ENCODE measurements at regions not wholly inside any gene's neighbourhood (a gene's known extent, or its start where the extent isn't known, plus 50 kb on each side); places are given as distances from the start of the nearest gene placed in this dataset.

DNA sequence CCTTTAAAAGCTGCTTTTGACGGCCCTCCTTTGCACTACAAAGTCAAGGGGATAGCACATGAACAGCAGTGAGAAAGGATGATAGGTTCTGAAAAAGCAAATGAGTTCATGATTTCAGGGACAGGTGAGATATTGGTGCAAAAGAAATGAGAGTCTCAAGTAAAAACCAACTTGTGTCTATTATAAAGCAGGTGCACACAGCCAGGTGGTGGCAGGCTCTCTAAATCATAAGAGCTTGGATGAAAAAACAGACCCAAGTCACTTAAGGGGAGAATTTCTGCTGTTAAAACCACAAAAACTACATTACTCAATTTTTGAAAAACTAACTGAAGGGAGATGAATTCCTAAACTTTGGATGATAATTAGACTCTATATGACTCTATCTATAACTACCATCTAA lies 201.5 kb downstream of the SP3 start:
- H3K27ac ChIP-seq (ENCODE audit: low read length): no peak overlapping the region
- H3K9me3 ChIP-seq (ENCODE audit: low read length): no peaks in the 10 kb centered on the region
- H3K9me2 ChIP-seq (replicated peaks; ENCODE audit: insufficient read depth, low read length): no peaks in the 10 kb centered on the region
- H2AFZ ChIP-seq (ENCODE audit: low read length): no peak overlapping the region
- H3K9ac ChIP-seq (ENCODE audit: low read length): no peak overlapping the region
- H3K79me2 ChIP-seq (ENCODE audit: low read length): no peaks in the 10 kb centered on the region
- H4K20me1 ChIP-seq (ENCODE audit: insufficient read depth, low read depth, low read length): no peaks in the 10 kb centered on the region
- no peak for DNase-seq
- no peak overlapping the region for H3K4me3 ChIP-seq (ENCODE audit: low read length)
- H3K36me3 ChIP-seq (ENCODE audit: insufficient read depth, low read length): no peaks in the 10 kb centered on the region
- H3K27me3 ChIP-seq (ENCODE audit: low read length): no peaks in the 10 kb centered on the region
- H3K4me2 ChIP-seq (ENCODE audit: low read depth, low read length, poor library complexity, severe bottlenecking): no peak overlapping the region
- no peaks in the 10 kb centered on the region; the same call in 1 of the 2 replicates for H3K4me1 ChIP-seq (ENCODE audit: low read length)

DNA sequence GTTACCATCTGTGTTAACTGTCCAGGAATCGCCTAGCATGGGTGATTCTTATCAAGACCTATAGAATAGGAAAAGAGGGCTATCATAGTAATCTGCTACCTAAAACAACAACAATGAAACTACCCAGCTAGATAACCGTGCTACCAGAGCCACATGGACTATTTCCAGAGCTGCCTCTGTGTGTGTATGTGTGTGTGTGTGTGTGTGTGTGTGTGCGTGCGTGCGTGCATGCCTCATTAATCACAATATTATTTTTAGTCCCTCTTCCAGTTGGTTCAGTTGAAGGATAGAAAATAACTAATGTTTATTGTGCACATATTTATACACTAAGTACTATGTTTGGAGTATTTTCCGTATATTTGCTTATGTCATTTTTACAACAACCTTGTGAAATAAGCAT lies 201.1 kb downstream of the SP3 start:
- DNase-seq: no peak
- no peak overlapping the region for H2AFZ ChIP-seq (ENCODE audit: low read length)
- H3K4me2 ChIP-seq (ENCODE audit: low read depth, low read length, poor library complexity, severe bottlenecking): no peak overlapping the region
- H3K9ac ChIP-seq (ENCODE audit: low read length): no peak overlapping the region
- H4K20me1 ChIP-seq (ENCODE audit: insufficient read depth, low read depth, low read length): no peaks in the 10 kb centered on the region
- no peaks in the 10 kb centered on the region for H3K9me2 ChIP-seq (replicated peaks; ENCODE audit: insufficient read depth, low read length)
- H3K36me3 ChIP-seq (ENCODE audit: insufficient read depth, low read length): no peaks in the 10 kb centered on the region
- no peak overlapping the region for H3K4me3 ChIP-seq (ENCODE audit: low read length)
- no peaks in the 10 kb centered on the region for H3K79me2 ChIP-seq (ENCODE audit: low read length)
- H3K27ac ChIP-seq (ENCODE audit: low read length): no peak overlapping the region
- H3K9me3 ChIP-seq (ENCODE audit: low read length): no peaks in the 10 kb centered on the region
- H3K27me3 ChIP-seq (ENCODE audit: low read length): no peaks in the 10 kb centered on the region
- peaks cover 4% of the 10 kb centered on the region for H3K4me1 ChIP-seq (ENCODE audit: low read length)

DNA sequence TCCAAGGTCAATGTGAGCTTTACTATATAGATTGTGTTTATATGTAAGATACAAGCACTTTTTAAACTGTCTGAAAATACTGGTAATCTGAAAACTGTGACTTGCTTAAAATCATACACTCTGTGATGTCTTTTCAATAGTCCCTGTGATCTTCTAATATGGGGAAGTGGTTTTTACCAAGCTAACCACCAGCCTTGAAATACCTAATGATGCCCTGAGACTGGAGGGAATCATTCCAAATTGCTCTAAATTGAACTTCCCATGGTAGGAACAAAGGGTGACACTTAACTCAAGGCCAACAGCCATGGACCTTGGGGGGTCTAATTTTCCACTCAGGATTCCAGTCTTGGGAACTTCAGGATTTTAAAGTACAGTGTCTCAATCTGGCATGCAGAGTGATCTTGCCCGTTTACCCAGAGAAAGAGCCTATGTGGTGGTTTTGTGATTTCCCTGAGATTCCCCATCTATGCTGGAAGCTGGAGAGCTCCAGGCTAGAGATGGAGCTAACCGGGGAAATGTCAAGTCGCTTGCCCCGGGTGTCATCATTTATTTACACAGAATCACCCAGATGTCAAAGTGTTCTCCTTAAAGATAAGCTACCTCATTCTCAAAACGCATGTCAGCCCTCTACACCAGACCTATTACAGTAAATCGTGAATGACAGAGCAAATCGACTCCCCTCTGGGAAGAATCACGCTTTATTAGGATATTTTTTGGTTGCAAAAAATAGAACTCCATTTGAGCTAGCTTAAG lies 198.5 kb downstream of the SP3 start:
- no peaks in the 10 kb centered on the region for H3K9me3 ChIP-seq (ENCODE audit: low read length)
- peaks cover 6% of the 10 kb centered on the region for H3K4me1 ChIP-seq (ENCODE audit: low read length)

DNA sequence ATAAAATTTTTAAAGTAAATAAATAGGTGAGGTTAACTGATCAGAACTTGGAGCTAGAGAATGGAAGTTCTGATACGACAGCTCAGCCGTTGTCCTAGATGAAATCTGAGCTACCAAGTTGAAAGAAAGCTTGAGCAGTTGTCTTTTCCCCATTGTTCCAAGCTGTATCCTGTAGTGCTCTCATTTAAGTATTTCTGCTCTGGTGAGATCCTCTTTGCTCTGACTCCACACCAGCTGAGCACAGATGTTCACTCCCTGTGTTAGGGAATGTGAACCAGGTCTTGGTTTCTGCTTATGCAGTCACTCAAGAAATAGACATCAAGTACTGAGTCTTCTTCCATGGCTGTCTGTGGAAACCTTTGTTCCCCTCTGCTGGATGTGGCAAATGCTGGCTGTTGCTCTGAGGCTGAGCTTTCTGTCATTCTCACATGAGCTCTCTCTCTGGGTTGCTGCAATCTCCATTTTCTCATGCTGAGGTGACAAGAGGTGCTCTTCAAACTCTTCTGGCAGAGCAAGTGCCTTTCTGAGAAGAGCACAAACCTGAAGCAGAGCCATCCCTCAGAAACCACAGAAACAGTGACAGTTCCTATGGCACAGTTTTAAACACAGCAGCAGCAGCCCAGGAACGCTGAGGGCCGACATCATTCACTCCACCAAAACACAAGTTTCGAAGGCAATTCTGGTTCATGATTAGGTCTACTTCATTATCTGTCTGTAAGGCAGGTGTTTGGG lies 194.1 kb downstream of the SP3 start:
- Histone ChIP-seq H3K27me3 (ENCODE audit: low read length) (no peaks in the 10 kb centered on the region), H3K9me2 (replicated peaks; ENCODE audit: insufficient read depth, low read length) (no peaks in the 10 kb centered on the region), H4K20me1 (ENCODE audit: insufficient read depth, low read depth, low read length) (no peaks in the 10 kb centered on the region), H3K4me2 (ENCODE audit: low read depth, low read length, poor library complexity, severe bottlenecking) (no peak overlapping the region), H3K79me2 (ENCODE audit: low read length) (no peaks in the 10 kb centered on the region), H3K9me3 (ENCODE audit: low read length) (no peaks in the 10 kb centered on the region), H3K36me3 (ENCODE audit: insufficient read depth, low read length) (no peaks in the 10 kb centered on the region), H3K4me3 (ENCODE audit: low read length) (no peak overlapping the region), H3K4me1 (ENCODE audit: low read length) (peaks cover 6% of the 10 kb centered on the region), H2AFZ (ENCODE audit: low read length) (no peak overlapping the region), H3K27ac (ENCODE audit: low read length) (no peak overlapping the region), H3K9ac (ENCODE audit: low read length) (no peak overlapping the region)
- no peak for DNase-seq

More for the DNA sequence above, 198.5 kb downstream of the SP3 start:
- Histone ChIP-seq H2AFZ (ENCODE audit: low read length) (no peak overlapping the region), H3K79me2 (ENCODE audit: low read length) (no peaks in the 10 kb centered on the region), H3K27me3 (ENCODE audit: low read length) (no peaks in the 10 kb centered on the region), H3K9ac (ENCODE audit: low read length) (no peak overlapping the region), H3K4me3 (ENCODE audit: low read length) (no peak overlapping the region), H3K9me2 (replicated peaks; ENCODE audit: insufficient read depth, low read length) (no peaks in the 10 kb centered on the region), H4K20me1 (ENCODE audit: insufficient read depth, low read depth, low read length) (no peaks in the 10 kb centered on the region), H3K27ac (ENCODE audit: low read length) (no peak overlapping the region), H3K36me3 (ENCODE audit: insufficient read depth, low read length) (no peaks in the 10 kb centered on the region), H3K4me2 (ENCODE audit: low read depth, low read length, poor library complexity, severe bottlenecking) (no peak overlapping the region)
- DNase-seq: no peak

DNA sequence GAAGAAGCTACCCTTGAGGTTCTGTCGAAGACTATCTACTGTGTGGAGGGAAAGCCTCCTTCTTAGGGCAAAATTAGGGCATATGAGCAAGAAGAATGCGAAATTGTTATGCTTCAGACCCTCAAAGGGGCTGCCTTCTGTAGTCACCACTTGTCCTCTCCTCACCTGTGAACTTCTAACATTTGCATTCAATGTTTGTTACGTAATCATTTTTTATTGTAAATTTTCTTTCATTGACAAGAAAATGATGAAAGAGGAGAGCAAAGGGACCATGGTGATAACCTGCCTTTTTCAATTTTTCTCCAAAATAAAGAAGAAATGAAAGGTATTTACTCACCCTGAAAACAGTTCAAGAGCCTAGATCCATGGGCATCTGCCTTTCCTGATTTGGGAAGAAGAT lies 193.0 kb downstream of the SP3 start:
- Histone ChIP-seq H3K27ac (ENCODE audit: low read length) (no peak overlapping the region), H3K4me1 (ENCODE audit: low read length) (peaks cover 6% of the 10 kb centered on the region), H3K27me3 (ENCODE audit: low read length) (no peaks in the 10 kb centered on the region), H3K9ac (ENCODE audit: low read length) (no peak overlapping the region), H4K20me1 (ENCODE audit: insufficient read depth, low read depth, low read length) (no peaks in the 10 kb centered on the region), H3K36me3 (ENCODE audit: insufficient read depth, low read length) (no peaks in the 10 kb centered on the region), H3K9me2 (replicated peaks; ENCODE audit: insufficient read depth, low read length) (no peaks in the 10 kb centered on the region), H3K4me2 (ENCODE audit: low read depth, low read length, poor library complexity, severe bottlenecking) (no peak overlapping the region), H3K9me3 (ENCODE audit: low read length) (no peaks in the 10 kb centered on the region), H2AFZ (ENCODE audit: low read length) (no peak overlapping the region), H3K4me3 (ENCODE audit: low read length) (no peak overlapping the region), H3K79me2 (ENCODE audit: low read length) (no peaks in the 10 kb centered on the region)
- DNase-seq: no peak

DNA sequence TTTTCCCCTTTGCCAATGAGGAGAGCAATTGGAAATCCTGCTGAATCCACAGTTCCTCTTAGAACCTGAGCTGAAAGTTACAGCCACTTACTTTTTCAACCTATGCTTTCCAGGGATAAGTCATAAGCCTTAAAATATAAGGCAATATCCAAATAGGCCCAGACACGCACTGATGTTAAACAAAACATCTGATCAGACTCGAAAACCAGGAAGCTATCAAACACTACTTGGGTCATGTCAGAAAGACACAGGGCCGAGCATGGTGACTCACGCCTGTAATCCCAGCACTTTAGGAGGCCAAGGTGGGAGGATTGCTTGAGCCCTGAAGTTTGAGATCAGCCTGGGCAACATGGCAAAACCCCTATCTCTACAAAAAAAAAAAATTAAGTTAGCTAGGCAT lies 192.1 kb downstream of the SP3 start:
- H3K4me2 ChIP-seq (ENCODE audit: low read depth, low read length, poor library complexity, severe bottlenecking): no peak overlapping the region
- H3K27ac ChIP-seq (ENCODE audit: low read length): no peak overlapping the region

DNA sequence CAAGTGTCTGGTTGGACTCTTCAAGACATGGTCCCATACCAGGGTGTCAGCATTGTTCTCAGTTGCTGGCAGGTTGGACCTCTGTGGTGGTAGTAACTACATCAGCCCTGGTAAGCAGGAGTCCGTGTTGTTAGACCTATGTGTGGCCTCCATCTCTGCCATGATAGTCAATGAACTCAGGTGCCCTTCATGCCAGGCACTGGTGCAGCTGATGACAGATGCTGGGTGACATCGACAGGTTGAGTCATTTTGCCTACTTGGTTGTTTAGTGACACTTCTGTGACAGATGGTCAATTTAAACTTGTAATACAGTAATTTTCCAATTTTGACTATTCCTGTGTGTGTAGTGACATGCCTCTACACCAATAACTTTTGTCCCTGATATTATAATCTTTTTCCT lies 189.7 kb downstream of the SP3 start:
- no peak overlapping the region for H3K4me3 ChIP-seq (ENCODE audit: low read length)
- H3K4me1 ChIP-seq (ENCODE audit: low read length): no peaks in the 10 kb centered on the region
- DNase-seq: no peak

More for the DNA sequence above, 192.1 kb downstream of the SP3 start:
- Histone ChIP-seq H3K4me1 (ENCODE audit: low read length) (peaks cover 6% of the 10 kb centered on the region), H3K4me3 (ENCODE audit: low read length) (no peak overlapping the region), H3K27me3 (ENCODE audit: low read length) (no peaks in the 10 kb centered on the region), H3K9ac (ENCODE audit: low read length) (no peak overlapping the region), H3K79me2 (ENCODE audit: low read length) (no peaks in the 10 kb centered on the region), H3K9me2 (replicated peaks; ENCODE audit: insufficient read depth, low read length) (no peaks in the 10 kb centered on the region), H3K36me3 (ENCODE audit: insufficient read depth, low read length) (no peaks in the 10 kb centered on the region), H4K20me1 (ENCODE audit: insufficient read depth, low read depth, low read length) (no peaks in the 10 kb centered on the region), H2AFZ (ENCODE audit: low read length) (no peak overlapping the region), H3K9me3 (ENCODE audit: low read length) (no peaks in the 10 kb centered on the region)
- no peak for DNase-seq

DNA sequence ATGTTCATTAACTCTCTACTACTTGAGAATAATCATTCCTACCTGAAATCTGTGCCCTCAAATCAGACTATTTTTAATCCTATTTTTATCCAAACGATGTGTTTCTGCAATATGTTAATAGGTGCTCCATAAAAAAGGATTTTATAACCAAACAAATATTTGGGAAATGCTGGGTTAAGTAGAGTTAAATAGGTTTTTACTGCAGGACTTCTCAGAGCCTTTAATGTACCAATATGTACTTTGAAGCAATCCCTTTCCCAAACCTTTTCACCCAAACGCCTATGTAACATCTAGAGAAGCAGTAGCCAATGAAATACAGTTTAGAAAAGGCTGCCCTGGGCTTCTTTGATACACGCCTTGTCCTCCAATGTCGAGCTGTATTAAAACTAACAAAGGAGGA lies 182.5 kb downstream of the SP3 start:
- no peak for DNase-seq
- Histone ChIP-seq H3K36me3 (ENCODE audit: insufficient read depth, low read length) (no peaks in the 10 kb centered on the region), H3K9me2 (replicated peaks; ENCODE audit: insufficient read depth, low read length) (no peaks in the 10 kb centered on the region), H3K27me3 (ENCODE audit: low read length) (no peaks in the 10 kb centered on the region; the same call in 1 of the 2 replicates), H3K4me2 (ENCODE audit: low read depth, low read length, poor library complexity, severe bottlenecking) (no peak overlapping the region), H3K4me1 (ENCODE audit: low read length) (0 out of 2 replicates have a peak, but pooled peaks cover 4% of the 10 kb centered on the region), H4K20me1 (ENCODE audit: insufficient read depth, low read depth, low read length) (no peaks in the 10 kb centered on the region), H3K79me2 (ENCODE audit: low read length) (no peaks in the 10 kb centered on the region), H3K4me3 (ENCODE audit: low read length) (no peak overlapping the region), H2AFZ (ENCODE audit: low read length) (no peak overlapping the region), H3K27ac (ENCODE audit: low read length) (no peak overlapping the region), H3K9me3 (ENCODE audit: low read length) (no peaks in the 10 kb centered on the region), H3K9ac (ENCODE audit: low read length) (no peak overlapping the region)

More for the DNA sequence above, 189.7 kb downstream of the SP3 start:
- Histone ChIP-seq H3K4me2 (ENCODE audit: low read depth, low read length, poor library complexity, severe bottlenecking) (no peak overlapping the region), H4K20me1 (ENCODE audit: insufficient read depth, low read depth, low read length) (no peaks in the 10 kb centered on the region), H3K79me2 (ENCODE audit: low read length) (no peaks in the 10 kb centered on the region), H3K9me2 (replicated peaks; ENCODE audit: insufficient read depth, low read length) (no peaks in the 10 kb centered on the region), H3K9ac (ENCODE audit: low read length) (no peak overlapping the region), H3K27ac (ENCODE audit: low read length) (no peak overlapping the region), H3K9me3 (ENCODE audit: low read length) (no peaks in the 10 kb centered on the region), H3K36me3 (ENCODE audit: insufficient read depth, low read length) (no peaks in the 10 kb centered on the region), H2AFZ (ENCODE audit: low read length) (no peak overlapping the region), H3K27me3 (ENCODE audit: low read length) (no peaks in the 10 kb centered on the region; the same call in 1 of the 2 replicates)

Data from Karpas-422 (cell line).